Heart right ventricle (tissue), 16 donors: ENCODE measurements at regions not wholly inside any gene's neighbourhood (a gene's known extent, or its start where the extent isn't known, plus 50 kb on each side); places are given as distances from the start of the nearest gene placed in this dataset.
A peak's percentile ranks its signal among the peaks of the same experiment; 100 is the strongest.

Source experiments
- ATAC-seq, 8 donors: fragments of 200-7000 bp; cut with Tn5 transposase; one replicate each; pipeline ENCODE4 v1.9.1; 2020; ENCODE audit warnings: mild to moderate bottlenecking in 8 of 8, moderate library complexity in 8 of 8, moderate number of reproducible peaks in 1 of 8
- DNase-seq, 2 donors: peaks; one replicate each; pipeline ENCODE4 v3.0.0-alpha.2; 2020
- H3K27ac ChIP-seq, 10 donors: fragments of 200-600 bp; sonication (generic) in 2 of 10; one replicate each; pipeline versions ENCODE4 v1.5.0 to v1.8.0; 2020 to 2022; ENCODE audit warnings: mild to moderate bottlenecking in 3 of 10
- H3K27me3 ChIP-seq, 7 donors: fragments of 200-600 bp; one replicate each; pipeline ENCODE4 v1.8.0; 2021 to 2022; ENCODE audit warnings: mild to moderate bottlenecking in 2 of 7
- H3K36me3 ChIP-seq, 9 donors: fragments of 200-600 bp; sonication (generic) in 1 of 9; one replicate each; pipeline versions ENCODE4 v1.5.0 to v1.8.0; 2020 to 2022; ENCODE audit warnings: mild to moderate bottlenecking in 2 of 9
- H3K4me1 ChIP-seq, 9 donors: fragments of 200-600 bp; sonication (generic) in 1 of 9; one replicate each; pipeline versions ENCODE4 v1.5.0 to v1.8.0; 2020 to 2022; ENCODE audit warnings: mild to moderate bottlenecking in 4 of 9
- H3K4me3 ChIP-seq, 10 donors: fragments of 200-600 bp; sonication (generic) in 2 of 10; one replicate each; pipeline versions ENCODE4 v1.5.0 to v1.8.0; 2020 to 2022; ENCODE audit warnings: mild to moderate bottlenecking in 7 of 10, moderate library complexity in 2 of 10
- H3K9me3 ChIP-seq, 11 donors: fragments of 200-600 bp in 10 of 11; sonication (generic) in 2 of 11; one replicate each; pipeline versions ENCODE4 v1.5.0 to v1.8.0; 2013 to 2022; ENCODE audit warnings: mild to moderate bottlenecking in 2 of 11, control low read depth in 1 of 11, moderate library complexity in 1 of 11
- CTCF ChIP-seq, 9 donors: fragments of 200-600 bp; sonication (generic) in 2 of 9; IDR thresholded peaks; one replicate each; pipeline versions ENCODE4 v1.5.0 to v1.8.0; 2021 to 2022; ENCODE audit warnings: antibody characterized with exemption in 9 of 9, mild to moderate bottlenecking in 5 of 9, moderate library complexity in 1 of 9
- WGBS, 2 donors: extraction: QIAGEN DNeasy Blood & Tissue Kit; methylation state at CpG; one replicate each; pipeline ENCODE4 v1.1.7; 2013; ENCODE audit warnings: inconsistent platforms in 1 of 2; 5-methylcytosine and 5-hydroxymethylcytosine counted together
- intact Hi-C, 10 donors: fragments of 100-400 bp; cut with DNase I; formaldehyde crosslinking; loops; one replicate each; pipeline versions ENCODE4 v1.11.1 to v1.14.2; 2022
- donor health status: Arrhythmogenic right ventricular cardiomyopathy.
- donor health status: ischemic (EF 13 %, LVEDD 7.1; RV severe dilation, severe dysfunction).
- donor health status: healthy with polysubstance abuse.
- donor health status: DM: no; HTN: yes; CAD: no.
- donor health status: DM: no; HTN: no; CAD: no.
- donor health status: ischemic (EF 25% LVEDD 6.9; RV normal size, moderate dysfunction).
- donor health status: ischemic (EF 25% LVEDD 5.7; RV mildly dilated, moderate dysfunction).
- donor health status: healthy.
- donor health status: DM: yes; HTN: yes; CAD: no.
- donor health status: Ischemic cardiomyopathy.
- donor health status: ischemic (EF 35%, LVEDD 5.7; RV mildly dilated, moderate dysfunction).
- donor health status: nonischemic (EF 11% LVEDD 7.7; RV severe dilation, severe dysfunction).
- donor health status: DM: yes; HTN: yes; CAD: no.
- donor health status: PGD.
- donor health status: ischemic (EF 29% LVEDD 5.4; RV normal size, mild dysfunction).
- donor health status: nonischemic (EF 23%, LVEDD 6.1; RV moderate dilation, normal function).

DNA sequence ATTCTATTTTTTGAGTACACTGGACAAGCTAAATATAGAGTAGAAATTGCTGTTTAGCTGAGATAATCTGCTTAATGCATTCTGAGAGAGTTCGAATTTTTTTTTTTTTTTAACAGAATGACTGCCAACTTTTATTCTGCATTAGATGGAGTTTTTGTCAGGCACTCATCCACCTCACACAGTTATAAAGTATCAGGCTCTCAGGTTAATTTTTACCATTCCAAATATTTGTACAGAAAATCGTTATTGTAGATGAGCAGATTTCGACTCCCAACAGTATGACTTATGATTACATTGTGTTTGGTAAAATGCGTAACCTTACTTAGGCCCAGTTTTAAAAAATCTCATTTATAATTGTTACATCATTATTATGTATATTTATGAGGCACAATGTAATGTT lies 1731.0 kb downstream of the GRIK2 start:
- ATAC-seq = no peak
- H3K9me3 ChIP-seq = no peaks in the 10 kb centered on the region
- no peaks in the 10 kb centered on the region for H3K36me3 ChIP-seq
- TF ChIP-seq CTCF (IDR thresholded peaks at IDR 0.05) = no peak
- WGBS, 2 donors = 76 to 79% methylated on average over 4 of the region's 4 CpGs
- no peaks in the 10 kb centered on the region for H3K4me1 ChIP-seq
- H3K27me3 ChIP-seq = no peaks in the 10 kb centered on the region
- no peak overlapping the region for H3K27ac ChIP-seq
- H3K4me3 ChIP-seq = no peak overlapping the region
- no peak for DNase-seq
- intact Hi-C loops = no loop called here

DNA sequence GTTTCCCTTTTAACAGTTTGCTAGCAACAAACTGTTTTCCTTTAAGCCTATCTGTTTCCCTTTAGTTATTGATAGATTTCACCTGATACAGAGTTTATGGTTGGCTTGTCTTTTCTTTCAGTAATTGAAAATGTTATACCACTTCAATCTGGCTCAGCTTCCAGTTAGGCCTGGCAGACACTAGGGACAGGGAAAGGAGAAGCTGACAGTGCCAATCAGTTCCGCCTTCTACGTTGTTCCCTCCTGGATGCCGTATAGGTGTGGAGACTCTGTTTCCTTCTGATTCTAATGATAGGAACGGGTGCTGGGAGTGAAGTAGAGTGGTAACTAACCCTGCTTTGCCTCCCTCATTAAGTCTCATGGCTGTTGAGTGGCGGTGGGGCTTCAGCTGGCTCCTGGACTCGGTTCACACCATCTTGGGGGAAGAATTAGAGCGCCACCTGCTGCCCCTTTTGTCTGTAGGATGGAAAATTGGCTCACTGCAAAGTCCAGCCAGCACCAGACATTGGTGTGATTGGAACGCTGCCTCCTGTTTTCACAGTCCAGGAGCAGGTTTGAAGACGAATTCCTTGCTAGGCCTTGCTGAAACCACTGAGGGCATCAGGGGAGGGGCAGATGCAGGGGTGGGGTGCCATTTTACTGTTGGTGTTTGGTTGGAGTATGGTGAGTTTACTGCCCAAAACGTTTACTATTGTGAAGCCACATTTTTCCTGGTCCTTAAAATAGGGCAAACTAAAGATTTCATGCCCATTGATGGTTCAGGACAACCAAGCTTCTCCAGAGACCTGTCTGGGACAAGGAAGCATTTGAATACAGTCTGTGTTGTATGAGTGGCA lies 1729.5 kb downstream of the GRIK2 start:
- Histone ChIP-seq H3K27ac (no peak overlapping the region), H3K4me3 (no peak overlapping the region), H3K4me1 (no peaks in the 10 kb centered on the region), H3K36me3 (no peaks in the 10 kb centered on the region), H3K27me3 (no peaks in the 10 kb centered on the region), H3K9me3 (no peaks in the 10 kb centered on the region)
- TF ChIP-seq CTCF (IDR thresholded peaks at IDR 0.05) = peak in 8 of 9 donors; percentile 18 to 48 (median 32)
- 18% methylated on average over 10 of the region's 10 CpGs for WGBS, 2 donors
- DNase-seq = peak in 1 of 2 donors; percentile 16
- intact Hi-C loops = no loop called here
- ATAC-seq = peak in 6 of 8 donors; percentile 22 to 71 (median 52)

GRCh38 chr6:103119056-103119455 lies 1725.5 kb downstream of the GRIK2 start:
- Histone ChIP-seq H3K36me3 (no peaks in the 10 kb centered on the region), H3K4me1 (no peaks in the 10 kb centered on the region), H3K27ac (no peak overlapping the region), H3K4me3 (no peak overlapping the region), H3K27me3 (no peaks in the 10 kb centered on the region), H3K9me3 (peaks cover 0 to 4% (median 0%) of the 10 kb centered on the region in 11 donors)
- no peak for TF ChIP-seq CTCF (IDR thresholded peaks at IDR 0.05)
- 75 to 79% methylated on average over 3 of the region's 3 CpGs for WGBS, 2 donors
- ATAC-seq (no peak), DNase-seq (no peak)
- intact Hi-C loops = no loop called here

GRCh38 chr6:103114582-103114981 lies 1721.1 kb downstream of the GRIK2 start:
- Histone ChIP-seq H3K9me3 (peaks cover 0 to 4% (median 0%) of the 10 kb centered on the region in 11 donors), H3K36me3 (no peaks in the 10 kb centered on the region), H3K27me3 (no peaks in the 10 kb centered on the region), H3K4me3 (no peak overlapping the region), H3K4me1 (no peaks in the 10 kb centered on the region), H3K27ac (no peak overlapping the region)
- intact Hi-C loops = no loop called here
- DNase-seq = no peak
- TF ChIP-seq CTCF (IDR thresholded peaks at IDR 0.05) = no peak
- ATAC-seq = no peak
- WGBS, 2 donors = 73 to 81% methylated on average over 1 of the region's 1 CpG
